HG03045 (cell line): ENCODE measurements at regions not wholly inside any gene's neighbourhood (a gene's known extent, or its start where the extent isn't known, plus 50 kb on each side); places are given as distances from the start of the nearest gene placed in this dataset.

Source experiments
- ATAC-seq: cut with Tn5 transposase; IDR thresholded peaks from one replicate; pipeline ENCODE4 v1.9.1; 2021; ENCODE audit warnings: mild to moderate bottlenecking, moderate library complexity; ENCODE audit not compliant: unreplicated experiment

DNA sequence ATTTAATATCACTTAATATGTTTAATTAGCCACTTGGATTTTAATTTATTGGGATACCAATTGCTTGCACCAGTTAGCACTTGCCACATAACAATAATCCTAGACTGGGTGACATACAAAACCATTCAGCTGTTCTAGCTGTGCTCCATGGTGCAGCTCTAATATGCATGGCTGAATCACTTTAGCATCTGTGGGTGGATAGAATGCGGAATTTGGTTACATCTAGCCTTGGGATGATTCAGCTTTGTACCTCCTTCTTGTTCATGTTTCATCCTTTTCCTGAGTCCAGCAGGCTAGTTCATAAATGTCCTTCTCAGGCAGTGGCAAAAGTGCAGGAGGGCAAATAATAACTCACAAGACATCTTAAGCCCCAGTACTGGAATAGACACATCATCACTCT is 1263.0 kb downstream of the LRFN5 start:
- ATAC-seq: no peak

- no peak for ATAC-seq
Measured at GRCh38 chr14:42862114-42862513, 1255.4 kb downstream of the LRFN5 start.

DNA sequence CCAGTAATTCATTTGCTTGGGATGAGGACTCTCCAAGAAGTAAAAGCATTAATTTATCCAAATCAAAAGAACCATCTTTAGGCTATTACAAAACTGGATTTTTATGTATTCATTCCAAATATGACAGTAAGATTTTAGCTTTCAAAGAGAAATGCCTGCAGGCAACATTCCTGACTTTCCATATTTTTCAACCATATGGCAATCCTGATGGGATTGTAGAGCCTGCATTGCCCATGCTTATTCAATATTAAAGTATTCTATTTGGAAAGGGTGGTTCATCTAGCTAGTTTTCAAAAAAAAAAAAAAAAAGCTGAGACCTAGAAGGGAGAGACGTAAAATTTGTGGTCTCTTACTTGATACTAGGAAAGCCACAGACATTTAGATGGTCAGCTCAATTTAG is 1253.7 kb downstream of the LRFN5 start:
- ATAC-seq: no peak

- ATAC-seq: no peak
Measured at GRCh38 chr14:42856106-42856505, 1249.4 kb downstream of the LRFN5 start.

GRCh38 chr14:42855085-42855484 is 1248.4 kb downstream of the LRFN5 start:
- ATAC-seq: no peak

- no peak for ATAC-seq
Measured at GRCh38 chr14:42854061-42854460, 1247.4 kb downstream of the LRFN5 start.

DNA sequence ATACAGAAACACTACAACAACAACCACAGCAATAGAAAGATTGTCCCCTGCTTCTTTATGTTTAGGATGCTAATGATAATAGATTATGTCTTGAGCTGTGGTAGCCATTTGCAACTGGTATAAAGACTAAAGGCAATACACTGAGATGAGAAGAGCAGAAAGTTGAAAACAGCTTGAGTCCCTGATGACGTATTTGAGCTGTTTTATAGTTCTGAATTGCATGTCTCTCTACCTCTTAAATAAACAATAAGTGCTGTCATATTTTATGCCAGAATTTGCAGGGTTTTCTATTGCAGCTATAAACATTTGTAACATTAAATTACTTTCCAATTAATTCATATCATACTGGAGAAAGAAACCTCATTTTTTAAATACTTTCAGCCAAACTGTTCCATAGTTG is 1242.0 kb downstream of the LRFN5 start:
- no peak for ATAC-seq

GRCh38 chr14:42814817-42815216 is 1208.1 kb downstream of the LRFN5 start:
- ATAC-seq: no peak

- no peak for ATAC-seq
Measured at GRCh38 chr14:42806909-42807315, 1200.2 kb downstream of the LRFN5 start.

GRCh38 chr14:42804141-42804540 is 1197.5 kb downstream of the LRFN5 start:
- ATAC-seq: no peak

DNA sequence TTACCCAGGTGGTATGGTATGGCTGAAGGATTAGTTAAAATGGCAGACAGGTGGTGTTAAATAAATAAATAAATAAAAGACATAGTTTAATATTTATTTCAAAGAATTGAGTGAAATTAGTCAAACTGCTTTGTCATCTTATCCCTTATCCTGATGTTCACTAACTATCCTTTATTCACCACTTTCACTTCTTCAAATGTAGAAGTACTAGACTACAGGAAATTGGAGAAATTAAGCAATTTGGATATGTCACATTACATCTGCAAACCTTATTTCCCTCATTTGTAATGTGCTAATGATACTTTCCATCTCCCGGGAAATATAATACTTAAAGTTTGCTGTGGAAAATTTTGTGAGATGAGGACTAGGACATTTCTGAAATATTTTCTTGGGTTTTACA is 1195.7 kb downstream of the LRFN5 start:
- ATAC-seq: no peak

GRCh38 chr14:42792166-42792565 is 1185.5 kb downstream of the LRFN5 start:
- no peak for ATAC-seq

- no peak for ATAC-seq
Measured at GRCh38 chr14:42782754-42783153, 1176.1 kb downstream of the LRFN5 start.

DNA sequence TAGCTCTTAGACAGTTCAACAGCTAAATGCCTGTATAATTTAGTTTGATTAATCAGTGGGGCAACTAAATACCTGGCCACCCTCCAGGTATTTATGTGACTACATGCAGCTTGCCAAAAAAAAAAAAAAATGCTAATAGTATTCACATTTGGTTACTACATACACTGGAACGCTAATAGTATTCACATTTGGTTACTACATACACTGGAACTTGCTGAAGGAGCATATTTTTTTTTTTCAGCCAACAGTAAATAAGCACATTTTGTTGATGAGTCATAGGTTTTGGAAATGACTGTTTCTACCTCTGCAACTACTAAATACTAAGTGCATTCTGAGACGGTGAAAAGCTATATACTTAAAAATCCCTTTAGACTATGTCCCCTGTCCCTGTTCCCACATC is 1172.3 kb downstream of the LRFN5 start:
- ATAC-seq: no peak

GRCh38 chr14:42750771-42751170 is 1144.1 kb downstream of the LRFN5 start:
- ATAC-seq: no peak

DNA sequence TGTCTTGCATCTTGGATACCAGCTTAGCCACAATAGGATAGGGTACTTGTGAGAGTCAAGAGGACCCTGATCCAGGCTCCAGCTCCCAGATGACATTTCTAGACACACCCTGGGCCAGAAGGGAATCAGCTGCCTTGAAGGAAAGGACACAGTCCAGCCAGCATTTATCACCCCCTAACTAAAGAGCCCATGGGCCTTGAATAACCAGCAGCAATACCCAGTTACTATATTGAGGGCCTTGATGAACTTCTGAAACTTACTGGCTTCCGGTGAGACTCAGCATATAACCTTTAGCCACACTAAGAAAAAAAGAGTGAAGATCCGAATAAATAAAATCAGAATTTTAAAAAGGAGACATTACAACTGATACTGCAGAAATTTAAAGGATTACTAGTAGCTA is 1135.4 kb downstream of the LRFN5 start:
- no peak for ATAC-seq

- ATAC-seq: no peak
Measured at GRCh38 chr14:42736408-42736807, 1129.7 kb downstream of the LRFN5 start.

GRCh38 chr14:42734041-42734440 is 1127.4 kb downstream of the LRFN5 start:
- ATAC-seq: no peak

DNA sequence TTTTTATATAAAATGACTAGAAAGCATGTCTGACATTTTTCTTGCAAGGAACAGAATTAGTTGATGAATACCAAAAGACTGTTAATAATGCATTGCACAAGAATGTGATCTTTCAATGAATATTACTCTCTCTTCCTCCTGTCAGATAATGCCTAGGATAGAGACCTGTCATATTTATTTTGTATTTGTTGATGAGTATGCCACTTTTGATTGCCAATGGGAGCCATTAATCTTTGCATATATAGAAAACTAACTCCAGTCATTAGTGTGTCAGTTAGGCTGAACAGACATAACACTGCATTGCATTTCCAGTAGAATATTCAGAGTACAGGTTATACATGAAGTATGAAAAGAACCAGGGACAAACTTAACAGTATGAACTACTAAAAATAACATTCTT is 1125.3 kb downstream of the LRFN5 start:
- ATAC-seq: no peak

- ATAC-seq: no peak
Measured at GRCh38 chr14:42731480-42731879, 1124.8 kb downstream of the LRFN5 start.

- no peak for ATAC-seq
Measured at GRCh38 chr14:42729681-42730080, 1123.0 kb downstream of the LRFN5 start.

GRCh38 chr14:42719391-42719790 is 1112.7 kb downstream of the LRFN5 start:
- ATAC-seq: no peak

DNA sequence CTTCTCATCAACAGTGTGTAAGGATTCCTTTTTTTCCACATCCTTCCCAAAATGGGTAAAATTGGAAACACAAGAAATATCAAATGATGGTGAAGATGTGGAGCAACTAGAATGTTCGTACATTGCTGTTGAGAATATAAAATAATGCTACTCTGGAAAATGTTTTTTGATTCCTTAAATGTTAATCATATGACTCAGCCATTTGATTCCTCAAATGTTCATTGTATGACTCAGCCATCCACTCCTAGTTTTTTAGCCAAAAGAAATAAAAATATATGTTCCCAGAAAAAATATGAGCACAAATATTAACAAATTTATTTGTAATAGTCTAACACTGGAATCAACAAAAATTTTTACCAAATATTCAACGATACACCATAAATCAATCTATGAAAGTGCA is 1108.6 kb downstream of the LRFN5 start:
- no peak for ATAC-seq

GRCh38 chr14:42710071-42710470 is 1103.4 kb downstream of the LRFN5 start:
- no peak for ATAC-seq
